AG09309 (cell line): ENCODE measurements at regions not wholly inside any gene's neighbourhood (a gene's known extent, or its start where the extent isn't known, plus 50 kb on each side); places are given as distances from the start of the nearest gene placed in this dataset.
"Not testable (repeated sequence)": the region's sequence is repeated elsewhere in the genome, so short reads cannot be mapped to it uniquely, and the experiment has no call there.

Experiments
- DNase-seq: peaks from one replicate; pipeline ENCODE4 v3.0.0-alpha.2; 2010; ENCODE audit warnings: low read depth
- H3K4me3 ChIP-seq: 2 replicates; pipeline ENCODE4 v1.5.1; 2011; ENCODE audit warnings: mild to moderate bottlenecking, low read depth, low read length, moderate library complexity; ENCODE audit not compliant: control insufficient read depth
- TF ChIP-seq, protein P1 (sequence below): IDR thresholded peaks from 2 replicates; pipeline ENCODE4 v1.5.1; 2011; ENCODE audit warnings: mild to moderate bottlenecking, low read depth, low read length, inconsistent platforms; ENCODE audit not compliant: insufficient read depth, control insufficient read depth; ENCODE audit errors: missing control alignments

- not testable (repeated sequence) for H3K4me3 ChIP-seq
- peak; percentile 8 for DNase-seq
Measured at GRCh38 chr11:3583476-3583875, 58.3 kb downstream of the ART5 start.

- not testable (repeated sequence) for H3K4me3 ChIP-seq, DNase-seq
Measured at GRCh38 chr11:3581389-3581725, 60.4 kb downstream of the ART5 start.

DNA sequence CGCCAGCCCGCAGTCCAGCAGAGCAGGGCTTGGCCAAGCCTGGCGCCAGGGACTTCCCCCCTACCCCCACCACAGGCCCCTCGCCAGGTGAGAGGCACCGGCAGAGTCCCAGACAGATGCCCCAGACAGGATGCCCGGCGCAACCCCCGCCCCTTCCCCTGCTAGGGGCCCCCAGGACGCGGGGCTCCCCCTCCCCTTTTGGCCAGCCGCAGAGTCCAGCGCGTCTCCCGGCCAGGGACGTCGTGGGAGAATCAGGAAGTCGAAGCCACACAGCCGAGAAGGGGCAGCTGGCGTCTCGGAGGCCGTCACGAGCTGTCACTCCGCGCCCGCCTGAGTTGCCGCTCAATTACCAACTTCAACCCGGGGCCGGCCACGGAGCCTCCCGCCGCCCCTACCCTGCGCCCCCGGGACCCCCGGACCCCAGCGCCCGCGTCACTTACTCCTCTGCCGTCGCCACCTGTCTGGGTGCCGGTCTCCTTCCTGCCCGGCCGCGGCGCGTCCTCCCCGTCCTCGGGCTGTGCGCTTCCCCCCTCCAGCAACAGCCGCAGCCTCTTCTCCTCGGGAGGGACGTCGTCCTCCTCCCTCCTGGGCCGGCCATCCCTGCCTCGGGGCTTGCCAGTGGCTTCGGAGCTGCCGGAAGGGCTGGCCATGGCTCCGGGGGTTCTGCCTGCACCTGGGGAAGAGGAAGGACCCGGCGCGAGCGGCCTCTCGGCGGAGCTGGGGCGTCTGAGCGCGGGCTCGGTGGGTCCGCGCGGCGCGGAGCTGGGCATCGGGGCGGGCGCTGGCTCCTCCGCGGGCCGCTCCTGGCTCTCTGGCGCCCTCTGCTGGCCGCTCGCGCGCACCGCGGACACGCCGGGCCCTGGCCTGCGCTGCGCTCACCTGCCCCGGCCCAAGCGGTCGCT, 61.1 kb downstream of the ART5 start:
- peak overlapping the region; percentile 33 for H3K4me3 ChIP-seq
- DNase-seq, result not testable (repeated sequence)
- TF ChIP-seq, protein P1, sequence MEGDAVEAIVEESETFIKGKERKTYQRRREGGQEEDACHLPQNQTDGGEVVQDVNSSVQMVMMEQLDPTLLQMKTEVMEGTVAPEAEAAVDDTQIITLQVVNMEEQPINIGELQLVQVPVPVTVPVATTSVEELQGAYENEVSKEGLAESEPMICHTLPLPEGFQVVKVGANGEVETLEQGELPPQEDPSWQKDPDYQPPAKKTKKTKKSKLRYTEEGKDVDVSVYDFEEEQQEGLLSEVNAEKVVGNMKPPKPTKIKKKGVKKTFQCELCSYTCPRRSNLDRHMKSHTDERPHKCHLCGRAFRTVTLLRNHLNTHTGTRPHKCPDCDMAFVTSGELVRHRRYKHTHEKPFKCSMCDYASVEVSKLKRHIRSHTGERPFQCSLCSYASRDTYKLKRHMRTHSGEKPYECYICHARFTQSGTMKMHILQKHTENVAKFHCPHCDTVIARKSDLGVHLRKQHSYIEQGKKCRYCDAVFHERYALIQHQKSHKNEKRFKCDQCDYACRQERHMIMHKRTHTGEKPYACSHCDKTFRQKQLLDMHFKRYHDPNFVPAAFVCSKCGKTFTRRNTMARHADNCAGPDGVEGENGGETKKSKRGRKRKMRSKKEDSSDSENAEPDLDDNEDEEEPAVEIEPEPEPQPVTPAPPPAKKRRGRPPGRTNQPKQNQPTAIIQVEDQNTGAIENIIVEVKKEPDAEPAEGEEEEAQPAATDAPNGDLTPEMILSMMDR, result peak; percentile 28

- not testable (repeated sequence) for H3K4me3 ChIP-seq, DNase-seq
Measured at GRCh38 chr11:3579600-3580459, 62.0 kb downstream of the ART5 start.

GRCh38 chr11:3576066-3576604, 65.7 kb downstream of the ART5 start:
- not testable (repeated sequence) for H3K4me3 ChIP-seq, DNase-seq

- not testable (repeated sequence) for DNase-seq, H3K4me3 ChIP-seq
Measured at GRCh38 chr11:3572976-3573647, 68.7 kb downstream of the ART5 start.

- H3K4me3 ChIP-seq, DNase-seq: not testable (repeated sequence)
Measured at GRCh38 chr11:3571752-3572151, 70.0 kb downstream of the ART5 start.

GRCh38 chr11:3565838-3566237, 76.0 kb downstream of the ART5 start:
- not testable (repeated sequence) for DNase-seq

DNA sequence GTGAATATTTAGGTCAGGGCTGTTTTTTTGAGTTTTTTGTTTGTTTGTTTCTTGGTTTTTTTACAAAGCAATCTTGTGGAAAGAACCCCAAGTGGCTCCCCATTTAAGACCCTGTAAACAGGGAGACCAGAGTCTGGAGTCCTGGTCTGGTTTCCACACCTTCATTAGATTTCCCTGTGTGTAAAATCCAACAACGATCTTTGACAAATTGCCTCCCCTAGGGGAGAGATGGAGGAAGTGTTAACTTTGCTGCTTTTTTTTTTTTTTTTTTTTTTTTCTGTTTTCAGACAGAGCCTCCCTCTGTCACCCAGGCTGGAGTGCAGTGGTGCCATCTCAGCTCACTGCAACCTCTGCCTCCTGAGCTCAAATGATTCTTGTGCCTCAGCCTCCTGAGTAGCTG, 77.4 kb downstream of the ART5 start:
- DNase-seq, H3K4me3 ChIP-seq: not testable (repeated sequence)

More at GRCh38 chr11:3565838-3566237, 76.0 kb downstream of the ART5 start:
- H3K4me3 ChIP-seq, result not testable (repeated sequence)

DNA sequence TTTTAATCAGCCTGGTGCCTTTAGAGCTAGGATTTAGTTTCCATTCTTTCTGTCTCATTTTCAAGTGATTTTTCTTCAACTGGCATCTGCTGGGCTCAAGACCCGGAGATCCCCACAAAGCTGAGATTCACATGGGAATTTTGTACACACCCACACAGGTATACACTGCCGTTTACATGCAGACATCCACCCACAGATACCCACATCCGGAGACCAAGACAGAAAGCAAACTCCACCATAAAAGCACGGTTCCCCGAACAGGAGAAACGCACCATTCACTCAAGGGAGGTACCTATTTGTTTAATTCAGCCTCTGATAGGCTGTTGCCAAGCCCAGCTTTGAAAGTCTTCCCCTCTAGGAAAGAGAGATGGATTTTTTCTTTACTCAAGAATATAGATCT, 87.2 kb downstream of the ART5 start:
- DNase-seq, H3K4me3 ChIP-seq: not testable (repeated sequence)

DNA sequence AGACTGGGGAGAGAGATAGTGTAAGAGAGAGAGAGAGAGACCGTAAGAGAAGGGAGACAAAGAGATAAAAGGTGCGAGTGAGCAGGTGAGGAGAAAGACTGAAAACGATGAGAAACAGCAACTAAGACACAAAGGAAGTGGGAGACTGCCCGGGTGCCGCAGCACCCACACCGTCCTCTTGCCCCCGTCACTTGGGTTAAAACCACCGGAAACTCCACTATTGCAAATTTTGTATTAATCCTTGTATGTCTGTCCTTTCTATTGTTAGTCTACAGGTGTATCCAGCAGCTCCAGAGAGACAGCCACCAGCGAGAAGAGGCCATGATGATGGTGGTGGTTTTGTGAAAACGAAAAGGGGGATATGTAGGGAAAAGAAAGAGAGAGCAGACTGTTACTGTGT, 96.8 kb downstream of the ART5 start:
- H3K4me3 ChIP-seq, DNase-seq: not testable (repeated sequence)

DNA sequence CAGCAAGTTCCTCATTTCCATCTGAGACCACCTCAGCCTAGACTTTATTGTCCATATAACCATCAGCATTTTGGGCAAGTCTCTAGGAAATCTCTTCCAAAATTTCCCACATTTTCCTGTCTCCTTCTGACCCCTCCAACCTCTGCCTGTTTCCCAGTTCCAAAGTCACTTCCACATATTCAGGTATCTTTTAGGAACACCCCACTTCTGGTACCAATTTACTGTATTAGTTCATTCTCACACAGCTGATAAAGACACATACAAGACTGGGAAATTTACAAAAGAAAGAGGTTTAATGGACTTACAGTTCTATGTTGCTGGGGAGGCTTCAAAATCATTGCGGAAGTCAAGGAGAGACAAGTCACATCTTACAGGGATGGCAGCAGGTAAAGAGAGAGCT, 103.6 kb downstream of the ART5 start:
- H3K4me3 ChIP-seq, DNase-seq: not testable (repeated sequence)

GRCh38 chr11:3537254-3537653, 104.5 kb downstream of the ART5 start:
- not testable (repeated sequence) for DNase-seq, H3K4me3 ChIP-seq

DNA sequence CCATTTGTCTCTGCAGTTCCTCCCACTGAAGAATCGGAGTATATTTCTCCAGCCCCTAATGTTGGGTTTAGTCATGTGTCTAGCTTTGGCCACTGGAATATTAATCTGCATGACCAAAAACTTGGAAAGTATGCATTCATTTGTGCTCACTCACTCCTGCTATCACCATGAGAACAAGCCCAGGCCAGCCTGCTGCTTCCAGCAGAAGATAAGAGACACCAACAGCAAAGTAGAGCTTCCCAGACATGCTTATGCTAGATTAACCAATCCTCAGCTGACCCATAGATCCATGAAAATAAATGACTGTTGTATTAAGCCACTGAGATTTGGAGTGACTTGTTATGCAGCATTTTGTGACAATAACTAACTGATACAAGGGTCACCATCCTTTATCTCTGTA, 108.8 kb downstream of the ART5 start:
- DNase-seq, result not testable (repeated sequence)

GRCh38 chr11:3531280-3531679, 110.5 kb downstream of the ART5 start:
- DNase-seq, H3K4me3 ChIP-seq: not testable (repeated sequence)

More for the DNA sequence above, 108.8 kb downstream of the ART5 start:
- not testable (repeated sequence) for H3K4me3 ChIP-seq

GRCh38 chr11:3523567-3523966, 118.2 kb downstream of the ART5 start:
- H3K4me3 ChIP-seq, DNase-seq: not testable (repeated sequence)

DNA sequence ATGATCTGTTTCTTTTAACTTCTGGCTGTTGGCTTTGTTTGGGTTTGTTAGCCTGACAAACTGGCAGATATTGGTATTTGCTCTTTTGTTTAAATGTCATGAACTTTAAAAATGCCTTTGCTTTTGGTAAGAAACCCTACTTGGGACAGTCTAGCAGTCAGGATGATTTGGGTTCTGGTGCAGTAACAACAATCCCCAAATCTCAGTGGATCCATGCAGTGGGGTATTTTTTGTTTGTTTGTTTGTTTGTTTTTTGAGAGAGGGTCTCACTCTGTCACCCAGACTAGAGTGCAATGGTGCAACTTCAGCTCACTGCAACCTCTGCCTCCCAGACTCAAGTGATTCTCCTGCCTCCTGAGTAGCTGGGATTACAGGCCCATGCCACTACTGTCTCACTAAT, 120.9 kb downstream of the ART5 start:
- H3K4me3 ChIP-seq, DNase-seq: not testable (repeated sequence)
